ENCODE measurements at regions not wholly inside any gene's neighbourhood (a gene's known extent, or its start where the extent isn't known, plus 50 kb on each side); places are given as distances from the start of the nearest gene placed in this dataset.

GRCh38 chr20:6401893-6402557, 279.2 kb upstream of the FERMT1 start:
- Histone ChIP-seq H3K27me3 (ENCODE audit: low read depth, low read length) (no peaks in the 10 kb centered on the region), H3K9me3 (ENCODE audit: insufficient read depth, low read length) (no peaks in the 10 kb centered on the region), H2AFZ (ENCODE audit: low read depth, low read length) (no peak overlapping the region)

GRCh38 chr20:6397115-6397514, 274.3 kb upstream of the FERMT1 start:
- H3K4me1 ChIP-seq (ENCODE audit: low read length) = no peaks in the 10 kb centered on the region
- TF ChIP-seq EZH2phosphoT487 (IDR thresholded peaks at IDR 0.05; ENCODE audit: low read depth) (no peak), CTCF (IDR thresholded peaks at IDR 0.05; ENCODE audit: low read depth, low read length) (no peak)
- H3K4me3 ChIP-seq (ENCODE audit: low read length) = no peak overlapping the region
- H3K27me3 ChIP-seq (ENCODE audit: low read depth, low read length) = no peaks in the 10 kb centered on the region
- H3K9ac ChIP-seq (ENCODE audit: low read length) = no peak overlapping the region
- H3K9me3 ChIP-seq (ENCODE audit: insufficient read depth, low read length) = no peaks in the 10 kb centered on the region
- no peaks in the 10 kb centered on the region for H3K36me3 ChIP-seq (replicated peaks; ENCODE audit: low read depth, low read length)
- H3K4me2 ChIP-seq (ENCODE audit: low read length) = no peak overlapping the region
- no peaks in the 10 kb centered on the region for H4K20me1 ChIP-seq (ENCODE audit: insufficient read depth, low read length)
- no peak overlapping the region for H3K27ac ChIP-seq (ENCODE audit: low read length)
- H2AFZ ChIP-seq (ENCODE audit: low read depth, low read length) = no peak overlapping the region
- no peaks in the 10 kb centered on the region for H3K79me2 ChIP-seq (ENCODE audit: low read length)

More at GRCh38 chr20:6401893-6402557, 279.2 kb upstream of the FERMT1 start:
- Histone ChIP-seq H3K4me3 (ENCODE audit: low read length) (no peak overlapping the region), H3K36me3 (replicated peaks; ENCODE audit: low read depth, low read length) (no peaks in the 10 kb centered on the region), H3K4me1 (ENCODE audit: low read length) (no peaks in the 10 kb centered on the region), H3K27ac (ENCODE audit: low read length) (no peak overlapping the region), H4K20me1 (ENCODE audit: insufficient read depth, low read length) (no peaks in the 10 kb centered on the region), H3K79me2 (ENCODE audit: low read length) (no peaks in the 10 kb centered on the region), H3K9ac (ENCODE audit: low read length) (no peak overlapping the region), H3K4me2 (ENCODE audit: low read length) (no peak overlapping the region)
- TF ChIP-seq CTCF (IDR thresholded peaks at IDR 0.05; ENCODE audit: low read depth, low read length) (no peak), EZH2phosphoT487 (IDR thresholded peaks at IDR 0.05; ENCODE audit: low read depth) (no peak)

- no peaks in the 10 kb centered on the region for H3K9me3 ChIP-seq (ENCODE audit: insufficient read depth, low read length)
- TF ChIP-seq EZH2phosphoT487 (IDR thresholded peaks at IDR 0.05; ENCODE audit: low read depth) (no peak), CTCF (IDR thresholded peaks at IDR 0.05; ENCODE audit: low read depth, low read length) (no peak)
- no peak overlapping the region for H3K4me3 ChIP-seq (ENCODE audit: low read length)
- no peaks in the 10 kb centered on the region for H3K36me3 ChIP-seq (replicated peaks; ENCODE audit: low read depth, low read length)
- no peaks in the 10 kb centered on the region for H3K27me3 ChIP-seq (ENCODE audit: low read depth, low read length)
- H3K79me2 ChIP-seq (ENCODE audit: low read length) = no peaks in the 10 kb centered on the region
- no peak overlapping the region for H2AFZ ChIP-seq (ENCODE audit: low read depth, low read length)
- H3K4me1 ChIP-seq (ENCODE audit: low read length) = no peaks in the 10 kb centered on the region
- H4K20me1 ChIP-seq (ENCODE audit: insufficient read depth, low read length) = no peaks in the 10 kb centered on the region
- no peak overlapping the region for H3K9ac ChIP-seq (ENCODE audit: low read length)
- no peak overlapping the region for H3K4me2 ChIP-seq (ENCODE audit: low read length)
- no peak overlapping the region for H3K27ac ChIP-seq (ENCODE audit: low read length)
These were observed 272.9 kb upstream of the FERMT1 start for GRCh38 chr20:6395695-6396094.

- Histone ChIP-seq H3K9ac (ENCODE audit: low read length) (no peak overlapping the region), H2AFZ (ENCODE audit: low read depth, low read length) (no peak overlapping the region), H3K4me1 (ENCODE audit: low read length) (no peaks in the 10 kb centered on the region), H3K27ac (ENCODE audit: low read length) (no peak overlapping the region), H4K20me1 (ENCODE audit: insufficient read depth, low read length) (no peaks in the 10 kb centered on the region), H3K27me3 (ENCODE audit: low read depth, low read length) (no peaks in the 10 kb centered on the region), H3K36me3 (replicated peaks; ENCODE audit: low read depth, low read length) (no peaks in the 10 kb centered on the region), H3K9me3 (ENCODE audit: insufficient read depth, low read length) (no peaks in the 10 kb centered on the region), H3K4me3 (ENCODE audit: low read length) (no peak overlapping the region), H3K79me2 (ENCODE audit: low read length) (no peaks in the 10 kb centered on the region), H3K4me2 (ENCODE audit: low read length) (no peak overlapping the region)
- no peak for TF ChIP-seq CTCF (IDR thresholded peaks at IDR 0.05; ENCODE audit: low read depth, low read length)
- TF ChIP-seq EZH2phosphoT487 (IDR thresholded peaks at IDR 0.05; ENCODE audit: low read depth) = no peak
These were observed 265.9 kb upstream of the FERMT1 start for GRCh38 chr20:6388671-6389197.
